ENCODE measurements at regions not wholly inside any gene's neighbourhood (a gene's known extent, or its start where the extent isn't known, plus 50 kb on each side); places are given as distances from the start of the nearest gene placed in this dataset.

GRCh38 chr19:33916792-33917191, 120.1 kb downstream of the KCTD15 start:
- no peak overlapping the region for H2BK12ac ChIP-seq (ENCODE audit: insufficient read length, low read depth, low read length)
- no peak overlapping the region for H3K18ac ChIP-seq (ENCODE audit: insufficient read length, low read depth, low read length)
- H3K79me1 ChIP-seq (ENCODE audit: insufficient read depth, low read depth, low read length, poor library complexity, severe bottlenecking), result no peaks in the 10 kb centered on the region
- no CpG with 5 or more reads among the region's 1 CpG for whole genome bisulfite sequencing (ENCODE audit: extremely low coverage, insufficient read length, low lambda C conversion rate)
- no peaks in the 10 kb centered on the region for H3K9me3 ChIP-seq (ENCODE audit: control insufficient read depth, low read depth, low read length)
- H3K27ac ChIP-seq (ENCODE audit: insufficient read length, low read depth, low read length), result no peak overlapping the region
- H3K27ac Mint-ChIP-seq, result no peak overlapping the region
- no peak overlapping the region for H3T11ph ChIP-seq (ENCODE audit: low read length)
- DNase-seq, result no peak
- no peak overlapping the region for H3K56ac ChIP-seq (ENCODE audit: insufficient read length, low read depth, low read length)
- H3K4me1 ChIP-seq (ENCODE audit: insufficient read depth, low read length), result no peaks in the 10 kb centered on the region
- H3K4me1 Mint-ChIP-seq, result peaks cover 4 to 8% of the 10 kb centered on the region in 2 experiments
- H2BK15ac ChIP-seq (ENCODE audit: low read depth, low read length), result no peak overlapping the region
- H4K91ac ChIP-seq (ENCODE audit: insufficient read length, low read depth, low read length), result no peak overlapping the region
- no peak overlapping the region for H3K4me2 ChIP-seq (ENCODE audit: insufficient read depth, insufficient read length, low read length)
- H3K9me3 Mint-ChIP-seq, result no peaks in the 10 kb centered on the region; a peak in 1 of 5 replicates
- H3K23ac ChIP-seq (ENCODE audit: insufficient read length, low read depth, low read length), result no peak overlapping the region
- H3K4ac ChIP-seq (ENCODE audit: low read depth, low read length), result no peak overlapping the region
- H3K14ac ChIP-seq (ENCODE audit: insufficient read depth, low read length), result no peak overlapping the region
- H3K23me2 ChIP-seq (ENCODE audit: insufficient read length, low read depth, low read length, poor library complexity, severe bottlenecking), result no peaks in the 10 kb centered on the region
- no peaks in the 10 kb centered on the region for H3K27me3 ChIP-seq (ENCODE audit: insufficient read depth, low read length)
- no peak overlapping the region for H3K9ac ChIP-seq (ENCODE audit: extremely low read depth, insufficient read length, low read length)
- no peak overlapping the region for H4K5ac ChIP-seq (ENCODE audit: insufficient read length, low read depth, low read length)
- H2BK20ac ChIP-seq (ENCODE audit: low read depth, low read length, poor library complexity, severe bottlenecking), result no peak overlapping the region
- peaks cover 2% of the 10 kb centered on the region for H3K27me3 Mint-ChIP-seq (ENCODE audit: low read depth)
- H3K79me2 ChIP-seq (ENCODE audit: insufficient read depth, low read length), result no peaks in the 10 kb centered on the region
- H3K4me3 Mint-ChIP-seq, result no peak overlapping the region
- H4K20me1 ChIP-seq (ENCODE audit: control insufficient read depth, insufficient read depth, insufficient read length), result no peaks in the 10 kb centered on the region
- H3K36me3 Mint-ChIP-seq (ENCODE audit: insufficient read depth in 1 of 3, low read depth in 3 of 3), result no peaks in the 10 kb centered on the region; a peak in 1 of 7 replicates
- H2BK120ac ChIP-seq (ENCODE audit: low read depth, low read length, poor library complexity, severe bottlenecking), result no peak overlapping the region
- no peak overlapping the region for H4K8ac ChIP-seq (replicated peaks; ENCODE audit: insufficient read length, low read depth, low read length)
- no peak overlapping the region for H2AK5ac ChIP-seq (ENCODE audit: insufficient read length, low read length)
- no peak overlapping the region for H2AFZ ChIP-seq (ENCODE audit: low read length)
- no peak for TF ChIP-seq CTCF (conservative IDR thresholded peaks at IDR 0.05)
- H2BK5ac ChIP-seq (ENCODE audit: insufficient read length, low read length), result no peak overlapping the region

Measured in H9 (cell line).